ENCODE measurements at regions not wholly inside any gene's neighbourhood (a gene's known extent, or its start where the extent isn't known, plus 50 kb on each side); places are given as distances from the start of the nearest gene placed in this dataset.

DNA sequence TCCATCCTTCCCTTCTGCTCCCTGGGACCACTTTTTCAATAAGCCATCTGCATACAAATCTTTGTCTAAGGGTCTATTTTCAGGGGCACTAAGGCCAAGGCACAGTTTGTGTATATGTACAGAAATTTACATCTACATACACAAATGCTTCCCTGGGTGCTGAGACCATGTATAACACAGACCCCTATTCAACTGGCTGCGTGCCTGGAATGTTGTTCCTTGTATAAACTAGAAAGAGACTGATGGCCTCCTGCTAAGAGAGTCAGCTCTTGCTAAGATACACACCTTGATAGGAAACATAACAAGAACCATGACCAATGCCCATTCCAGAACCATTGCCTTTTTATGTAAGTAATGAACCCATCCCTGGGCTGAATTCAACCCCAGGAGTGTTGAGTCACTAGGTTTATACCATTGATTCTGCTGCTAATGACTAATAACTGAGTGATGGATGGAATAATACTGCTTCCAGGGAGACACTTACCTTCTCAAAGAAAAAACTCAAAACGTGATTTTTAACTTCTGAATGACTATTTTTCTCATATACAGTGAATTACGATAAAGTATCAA, 290.7 kb downstream of the FGFR2 start:
- H3K4me3 ChIP-seq: no peak overlapping the region
- DNase-seq (ENCODE audit: low spot score): no peak
- TF ChIP-seq, protein P1, sequence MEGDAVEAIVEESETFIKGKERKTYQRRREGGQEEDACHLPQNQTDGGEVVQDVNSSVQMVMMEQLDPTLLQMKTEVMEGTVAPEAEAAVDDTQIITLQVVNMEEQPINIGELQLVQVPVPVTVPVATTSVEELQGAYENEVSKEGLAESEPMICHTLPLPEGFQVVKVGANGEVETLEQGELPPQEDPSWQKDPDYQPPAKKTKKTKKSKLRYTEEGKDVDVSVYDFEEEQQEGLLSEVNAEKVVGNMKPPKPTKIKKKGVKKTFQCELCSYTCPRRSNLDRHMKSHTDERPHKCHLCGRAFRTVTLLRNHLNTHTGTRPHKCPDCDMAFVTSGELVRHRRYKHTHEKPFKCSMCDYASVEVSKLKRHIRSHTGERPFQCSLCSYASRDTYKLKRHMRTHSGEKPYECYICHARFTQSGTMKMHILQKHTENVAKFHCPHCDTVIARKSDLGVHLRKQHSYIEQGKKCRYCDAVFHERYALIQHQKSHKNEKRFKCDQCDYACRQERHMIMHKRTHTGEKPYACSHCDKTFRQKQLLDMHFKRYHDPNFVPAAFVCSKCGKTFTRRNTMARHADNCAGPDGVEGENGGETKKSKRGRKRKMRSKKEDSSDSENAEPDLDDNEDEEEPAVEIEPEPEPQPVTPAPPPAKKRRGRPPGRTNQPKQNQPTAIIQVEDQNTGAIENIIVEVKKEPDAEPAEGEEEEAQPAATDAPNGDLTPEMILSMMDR (IDR thresholded peaks at IDR 0.05): no peak
- H3K27ac ChIP-seq: no peak overlapping the region

DNA sequence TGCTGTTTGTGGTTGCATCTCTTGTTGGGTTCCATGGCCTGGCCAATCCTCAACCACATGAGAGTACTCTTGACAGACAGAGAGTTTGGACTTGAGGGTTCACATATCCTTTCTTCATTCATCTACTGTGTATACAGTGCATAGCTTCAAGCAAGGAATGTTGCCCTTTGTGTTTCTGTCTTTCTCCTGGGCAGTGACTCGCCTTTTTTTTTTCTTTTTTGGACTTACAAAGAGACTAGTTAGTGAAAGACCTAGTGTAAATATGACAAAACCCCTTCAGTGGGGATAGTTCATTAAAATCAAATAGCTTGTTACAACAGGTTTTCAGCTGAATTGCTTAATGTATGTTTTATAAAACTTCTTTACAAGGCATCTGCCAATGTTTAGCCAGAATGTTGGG, 290.2 kb downstream of the FGFR2 start:
- H3K27ac ChIP-seq: no peak overlapping the region
- no peak for DNase-seq (ENCODE audit: low spot score)

DNA sequence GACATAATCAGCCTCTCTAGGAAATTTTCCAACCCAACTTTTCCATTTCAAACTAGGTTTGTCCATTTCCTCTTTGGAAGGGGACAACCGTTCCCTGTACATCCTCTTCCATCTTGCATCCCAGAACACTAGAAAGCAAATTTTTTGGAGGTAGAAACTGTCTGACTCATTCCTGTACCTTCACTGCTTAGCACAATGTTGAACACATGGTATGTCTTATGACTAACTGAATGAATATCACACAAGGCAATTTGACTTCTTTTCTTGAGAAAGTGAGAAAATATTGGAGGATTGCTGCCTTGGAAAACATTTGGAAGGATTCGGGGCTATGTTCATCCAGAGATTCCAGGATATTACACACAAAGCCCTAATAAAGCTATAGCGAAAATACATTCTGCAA, 289.1 kb downstream of the FGFR2 start:
- no peak overlapping the region for H3K27ac ChIP-seq
- TF ChIP-seq, protein P1 (IDR thresholded peaks at IDR 0.05): no peak
- DNase-seq (ENCODE audit: low spot score): no peak
- no peak overlapping the region for H3K4me3 ChIP-seq

More for the DNA sequence above, 290.2 kb downstream of the FGFR2 start:
- TF ChIP-seq, protein P1 (IDR thresholded peaks at IDR 0.05): no peak
- no peak overlapping the region for H3K4me3 ChIP-seq

DNA sequence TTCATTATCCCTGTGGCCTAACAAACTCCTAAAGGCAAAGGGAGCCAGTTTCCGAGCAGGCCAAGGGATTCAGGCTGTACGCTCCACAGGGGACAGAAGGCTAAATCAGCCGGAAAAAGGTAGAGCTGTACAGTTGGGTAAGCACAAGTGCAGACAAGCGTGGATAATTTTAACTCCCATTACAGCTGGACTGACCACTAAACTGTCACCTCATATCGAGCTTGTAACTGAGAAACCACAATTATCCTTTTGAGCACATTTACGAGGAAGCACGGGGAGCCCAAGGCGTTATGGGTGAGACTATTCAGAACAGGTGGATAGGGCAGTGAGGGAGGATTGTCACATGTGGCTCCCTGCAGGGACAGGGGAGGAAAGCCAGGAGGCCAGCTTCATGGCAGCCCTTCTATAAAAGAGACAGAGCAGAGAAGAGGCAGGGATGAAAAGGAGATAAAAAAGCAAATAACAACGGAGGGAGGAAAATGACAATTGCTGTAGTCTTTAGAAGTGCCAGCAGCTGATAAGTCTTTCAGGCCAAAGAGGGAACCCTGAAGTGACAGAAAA, 288.0 kb downstream of the FGFR2 start:
- no peak overlapping the region for H3K27ac ChIP-seq
- no peak overlapping the region for H3K4me3 ChIP-seq
- TF ChIP-seq, protein P1 (IDR thresholded peaks at IDR 0.05): no peak
- DNase-seq (ENCODE audit: low spot score): no peak

DNA sequence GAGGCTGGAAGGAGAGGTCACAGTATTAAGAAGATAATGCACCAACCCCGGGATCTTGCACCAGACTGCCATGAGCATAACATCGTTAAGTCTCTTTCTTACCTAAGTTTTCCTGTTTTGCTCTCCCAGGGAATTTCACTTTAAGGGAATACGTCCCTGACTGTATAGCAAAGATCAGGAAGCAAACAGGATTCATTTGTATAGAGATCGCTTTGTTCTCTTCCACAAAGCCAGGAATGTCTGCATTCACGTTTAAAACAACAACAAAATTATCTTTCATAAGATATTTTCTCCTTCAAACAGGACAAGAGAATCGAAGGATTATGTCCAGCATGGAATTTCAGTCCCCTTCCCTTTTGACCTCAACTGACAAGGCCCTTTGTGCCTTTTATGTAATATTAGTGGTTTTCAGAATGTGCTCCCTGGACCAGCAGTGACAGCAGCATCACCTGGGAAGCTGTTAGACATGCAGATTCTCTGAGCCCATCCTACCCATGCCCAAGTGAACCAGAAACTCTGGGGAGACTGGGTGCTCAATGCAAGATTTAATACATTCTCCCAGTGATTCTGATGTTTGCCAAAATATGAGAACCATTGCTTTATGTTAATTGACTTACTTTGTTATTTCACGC, 286.3 kb downstream of the FGFR2 start:
- Histone ChIP-seq H3K27ac (no peak overlapping the region), H3K4me3 (no peak overlapping the region)
- no peak for DNase-seq (ENCODE audit: low spot score)
- TF ChIP-seq, protein P1 (IDR thresholded peaks at IDR 0.05): no peak

DNA sequence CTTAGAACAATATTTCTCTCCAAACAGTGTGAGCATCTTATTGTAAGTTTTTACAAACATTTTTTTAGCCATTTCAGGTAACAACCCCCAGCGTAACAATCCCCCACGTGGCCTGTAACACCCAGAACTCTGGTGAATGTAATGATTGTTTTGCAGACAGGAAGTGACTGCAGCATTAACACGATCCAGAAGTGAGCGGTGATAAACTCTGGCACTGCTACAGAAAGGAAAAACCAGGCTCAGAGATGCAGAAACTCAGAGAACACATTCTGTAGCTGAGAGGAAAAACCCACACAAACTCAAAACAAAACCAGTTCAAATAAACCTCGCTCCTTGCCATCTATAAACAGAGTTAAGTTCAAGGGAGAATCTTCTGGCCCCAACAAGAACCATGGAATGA, 285.7 kb downstream of the FGFR2 start:
- Histone ChIP-seq H3K27ac (no peak overlapping the region), H3K4me3 (no peak overlapping the region)
- DNase-seq (ENCODE audit: low spot score): no peak
- TF ChIP-seq, protein P1 (IDR thresholded peaks at IDR 0.05): no peak
